H9 (cell line): ENCODE measurements at regions not wholly inside any gene's neighbourhood (a gene's known extent, or its start where the extent isn't known, plus 50 kb on each side); places are given as distances from the start of the nearest gene placed in this dataset.
A peak's percentile ranks its signal among the peaks of the same experiment; 100 is the strongest.

Experiments
- DNase-seq: peaks from one replicate; pipeline ENCODE4 v3.0.0-alpha.2; 2017
- H2AFZ ChIP-seq: one replicate; pipeline ENCODE4 v1.6.1; 2013; ENCODE audit warnings: mild to moderate bottlenecking, low read length, control low read depth, moderate library complexity
- H2AK5ac ChIP-seq: 2 replicates; pipeline ENCODE4 v1.6.1; 2013; ENCODE audit warnings: low read length, control low read depth, mixed read lengths; ENCODE audit not compliant: insufficient read length
- H2BK120ac ChIP-seq: one replicate; pipeline ENCODE4 v1.6.1; 2013; ENCODE audit warnings: low read depth, mild to moderate bottlenecking, low read length, control low read depth, inconsistent platforms; ENCODE audit not compliant: poor library complexity, severe bottlenecking
- H2BK12ac ChIP-seq: 2 replicates; pipeline ENCODE4 v1.6.1; 2013; ENCODE audit warnings: low read length, control low read depth, mixed read lengths, low read depth; ENCODE audit not compliant: insufficient read length
- H2BK15ac ChIP-seq: 2 replicates; pipeline ENCODE4 v1.6.1; 2013; ENCODE audit warnings: low read depth, low read length, control low read depth
- H2BK20ac ChIP-seq: one replicate; pipeline ENCODE4 v1.6.1; 2013; ENCODE audit warnings: low read depth, mild to moderate bottlenecking, low read length, control low read depth, inconsistent platforms; ENCODE audit not compliant: poor library complexity, severe bottlenecking
- H2BK5ac ChIP-seq: 2 replicates; pipeline ENCODE4 v1.6.1; 2013; ENCODE audit warnings: low read length, control low read depth, mixed read lengths; ENCODE audit not compliant: insufficient read length
- H3K14ac ChIP-seq: 2 replicates; pipeline ENCODE4 v1.6.1; 2013; ENCODE audit warnings: low read length, control low read depth; ENCODE audit not compliant: insufficient read depth
- H3K18ac ChIP-seq: 2 replicates; pipeline ENCODE4 v1.6.1; 2013; ENCODE audit warnings: low read depth, mild to moderate bottlenecking, mixed read lengths, low read length, control low read depth; ENCODE audit not compliant: insufficient read length
- H3K23ac ChIP-seq: 2 replicates; pipeline ENCODE4 v1.6.1; 2013; ENCODE audit warnings: low read length, control low read depth, mixed read lengths, low read depth; ENCODE audit not compliant: insufficient read length
- H3K23me2 ChIP-seq: 2 replicates; pipeline ENCODE4 v1.6.1; 2013; ENCODE audit warnings: low read depth, mild to moderate bottlenecking, mixed read lengths, low read length, control low read depth; ENCODE audit not compliant: insufficient read length, poor library complexity, severe bottlenecking
- H3K27ac ChIP-seq: 2 replicates; pipeline ENCODE4 v1.5.1; 2013; ENCODE audit warnings: low read length, control low read depth, mixed read lengths, low read depth; ENCODE audit not compliant: insufficient read length
- H3K27me3 ChIP-seq: 2 replicates; pipeline ENCODE4 v1.6.1; 2013; ENCODE audit warnings: low read length, control low read depth, inconsistent platforms; ENCODE audit not compliant: insufficient read depth
- H3K4ac ChIP-seq: 2 replicates; pipeline ENCODE4 v1.6.1; 2013; ENCODE audit warnings: low read depth, mild to moderate bottlenecking, control low read depth, inconsistent platforms, low read length, moderate library complexity
- H3K4me1 ChIP-seq: 2 replicates; pipeline ENCODE4 v1.6.1; 2013; ENCODE audit warnings: low read length, control low read depth, inconsistent platforms; ENCODE audit not compliant: insufficient read depth
- H3K4me2 ChIP-seq: 2 replicates; pipeline ENCODE4 v1.6.1; 2013; ENCODE audit warnings: low read length, control low read depth, mixed read lengths; ENCODE audit not compliant: insufficient read length, insufficient read depth
- H3K56ac ChIP-seq: 2 replicates; pipeline ENCODE4 v1.6.1; 2013; ENCODE audit warnings: low read depth, mild to moderate bottlenecking, mixed read lengths, low read length, control low read depth; ENCODE audit not compliant: insufficient read length
- H3K79me1 ChIP-seq: 2 replicates; pipeline ENCODE4 v1.6.1; 2013; ENCODE audit warnings: low read depth, mild to moderate bottlenecking, moderate library complexity, low read length, control low read depth, inconsistent platforms; ENCODE audit not compliant: insufficient read depth, poor library complexity, severe bottlenecking
- H3K79me2 ChIP-seq: 2 replicates; pipeline ENCODE4 v1.6.1; 2013; ENCODE audit warnings: low read length, control low read depth, inconsistent platforms; ENCODE audit not compliant: insufficient read depth
- H3K9ac ChIP-seq: 2 replicates; pipeline ENCODE4 v1.6.1; 2013; ENCODE audit warnings: low read length, control low read depth, mixed read lengths; ENCODE audit not compliant: insufficient read length; ENCODE audit errors: extremely low read depth
- H3K9me3 ChIP-seq: one replicate; pipeline ENCODE4 v1.6.1; 2013; ENCODE audit warnings: low read depth, low read length, inconsistent platforms; ENCODE audit not compliant: control insufficient read depth
- H3T11ph ChIP-seq: one replicate; pipeline ENCODE4 v1.6.1; 2013; ENCODE audit warnings: mild to moderate bottlenecking, low read length, control low read depth, inconsistent platforms
- H4K20me1 ChIP-seq: one replicate; pipeline ENCODE4 v1.6.1; 2013; ENCODE audit not compliant: control insufficient read depth, insufficient read length, insufficient read depth
- H4K5ac ChIP-seq: 2 replicates; pipeline ENCODE4 v1.6.1; 2013; ENCODE audit warnings: low read depth, mild to moderate bottlenecking, mixed read lengths, low read length, control low read depth; ENCODE audit not compliant: insufficient read length
- H4K8ac ChIP-seq: replicated peaks from 2 replicates; pipeline ENCODE4 v1.6.1; 2013; ENCODE audit warnings: low read length, control low read depth, mixed read lengths, low read depth; ENCODE audit not compliant: insufficient read length
- H4K91ac ChIP-seq: 2 replicates; pipeline ENCODE4 v1.6.1; 2013; ENCODE audit warnings: low read depth, mild to moderate bottlenecking, moderate library complexity, mixed read lengths, low read length, control low read depth; ENCODE audit not compliant: insufficient read length
- H3K27ac Mint-ChIP-seq, 3 experiments: 2 replicates in 2 of 3; 3 replicates in 1 of 3; pipeline ENCODE4 v1.8.0; 2020 to 2021; ENCODE audit warnings: mixed read lengths in 3 of 3, mild to moderate bottlenecking in 1 of 3, moderate library complexity in 1 of 3
- H3K27me3 Mint-ChIP-seq: 2 replicates; pipeline ENCODE4 v1.8.0; 2021; ENCODE audit warnings: low read depth, mild to moderate bottlenecking, moderate library complexity, mixed read lengths
- H3K36me3 Mint-ChIP-seq, 3 experiments: 2 replicates in 2 of 3; 3 replicates in 1 of 3; pipeline ENCODE4 v1.8.0; 2020 to 2021; ENCODE audit warnings: low read depth in 3 of 3, mixed read lengths in 3 of 3; ENCODE audit not compliant: insufficient read depth in 1 of 3
- H3K4me1 Mint-ChIP-seq, 2 experiments: 2 replicates each; pipeline ENCODE4 v1.8.0; 2020; ENCODE audit warnings: mixed read lengths in 2 of 2
- H3K4me3 Mint-ChIP-seq, 2 experiments: 2 replicates in 1 of 2; 3 replicates in 1 of 2; pipeline ENCODE4 v1.8.0; 2020 to 2021; ENCODE audit warnings: mild to moderate bottlenecking in 2 of 2, mixed read lengths in 2 of 2, moderate library complexity in 1 of 2
- H3K9me3 Mint-ChIP-seq, 2 experiments: 2 replicates in 1 of 2; 3 replicates in 1 of 2; pipeline ENCODE4 v1.8.0; 2020; ENCODE audit warnings: mild to moderate bottlenecking in 2 of 2, mixed read lengths in 2 of 2, moderate library complexity in 1 of 2
- CTCF ChIP-seq: fragments of 200-600 bp; sonication (generic); conservative IDR thresholded peaks from 3 replicates; pipeline ENCODE4 v1.8.0; 2021; ENCODE audit warnings: antibody characterized with exemption, mild to moderate bottlenecking
- WGBS: extraction: QIAGEN DNeasy Blood & Tissue Kit; methylation state at CpG from one replicate; pipeline ENCODE4 v1.1.7; 2013; ENCODE audit warnings: missing lambda C conversion rate, low lambda C conversion rate, mixed read lengths; ENCODE audit not compliant: insufficient read length; ENCODE audit errors: extremely low coverage; 5-methylcytosine and 5-hydroxymethylcytosine counted together

GRCh38 chr12:131525795-131526508 lies 184.9 kb upstream of the SFSWAP start:
- Histone ChIP-seq H3K4me1 (no peaks in the 10 kb centered on the region), H2AFZ (no peak overlapping the region), H2BK5ac (no peak overlapping the region), H4K8ac (no peak overlapping the region), H3K79me1 (no peaks in the 10 kb centered on the region), H3K79me2 (no peaks in the 10 kb centered on the region), H2AK5ac (no peak overlapping the region), H3K9ac (no peak overlapping the region), H3K27me3 (no peaks in the 10 kb centered on the region), H4K20me1 (no peaks in the 10 kb centered on the region), H3K23ac (no peak overlapping the region), H3K27ac (no peak overlapping the region), H2BK20ac (no peak overlapping the region), H3K4ac (no peak overlapping the region), H2BK120ac (no peak overlapping the region), H3K4me2 (no peak overlapping the region), H3K56ac (no peak overlapping the region), H2BK12ac (no peak overlapping the region), H3K14ac (no peak overlapping the region), H4K5ac (no peak overlapping the region), H4K91ac (no peak overlapping the region), H3K18ac (no peak overlapping the region), H3K9me3 (no peaks in the 10 kb centered on the region), H2BK15ac (no peak overlapping the region), H3K23me2 (no peaks in the 10 kb centered on the region), H3T11ph (no peak overlapping the region)
- Mint-ChIP-seq H3K4me3 (no peak overlapping the region), H3K27me3 (peaks cover 7% of the 10 kb centered on the region), H3K4me1 (no peaks in the 10 kb centered on the region; a peak in 1 of 4 replicates), H3K9me3 (no peaks in the 10 kb centered on the region; a peak in 1 of 5 replicates), H3K36me3 (no peaks in the 10 kb centered on the region), H3K27ac (no peak overlapping the region)
- TF ChIP-seq CTCF = no peak
- no CpG with 5 or more reads among the region's 23 CpGs for WGBS
- peak; percentile 23 for DNase-seq
